Astrocyte (in vitro differentiated cells and primary cell): ENCODE measurements at regions not wholly inside any gene's neighbourhood (a gene's known extent, or its start where the extent isn't known, plus 50 kb on each side); places are given as distances from the start of the nearest gene placed in this dataset.

Source experiments
- CTCF ChIP-seq: IDR thresholded peaks from 2 replicates; pipeline ENCODE4 v1.5.1; 2011; ENCODE audit warnings: low read depth, mild to moderate bottlenecking, inconsistent platforms, low read length, moderate library complexity; ENCODE audit not compliant: insufficient read depth
- EZH2 ChIP-seq: IDR thresholded peaks from 2 replicates; pipeline ENCODE4 v1.6.1; 2012; ENCODE audit warnings: mild to moderate bottlenecking, low read length, inconsistent platforms; ENCODE audit not compliant: insufficient read depth

- TF ChIP-seq CTCF = no peak
- no peak for TF ChIP-seq EZH2
Measured at GRCh38 chr15:69562564-69562963, 109.9 kb downstream of the RPLP1 start.
